GM11168 (cell line): ENCODE measurements at regions not wholly inside any gene's neighbourhood (a gene's known extent, or its start where the extent isn't known, plus 50 kb on each side); places are given as distances from the start of the nearest gene placed in this dataset.

Experiments
- in situ Hi-C: fragments of 300-500 bp; cut with MboI; formaldehyde crosslinking; loops from one replicate; pipeline ENCODE4 v1.12.0; 2022; ENCODE audit warnings: low sequenced_read_pairs; ENCODE audit not compliant: unreplicated experiment

GRCh38 chr5:60219921-60220320 is 326.4 kb upstream of the PDE4D start:
- in situ Hi-C loops, result no loop called here

- in situ Hi-C loops, result no loop called here
Measured at GRCh38 chr5:60210810-60211209, 317.3 kb upstream of the PDE4D start.

- in situ Hi-C loops, result no loop called here
Measured at GRCh38 chr5:60209146-60209840, 315.8 kb upstream of the PDE4D start.

- in situ Hi-C loops, result no loop called here
Measured at GRCh38 chr5:60208716-60209115, 315.2 kb upstream of the PDE4D start.

GRCh38 chr5:60207040-60207439 is 313.5 kb upstream of the PDE4D start:
- in situ Hi-C loops, result no loop called here

GRCh38 chr5:60206234-60206633 is 312.7 kb upstream of the PDE4D start:
- in situ Hi-C loops, result no loop called here

GRCh38 chr5:60205071-60205470 is 311.5 kb upstream of the PDE4D start:
- in situ Hi-C loops, result no loop called here

- in situ Hi-C loops, result no loop called here
Measured at GRCh38 chr5:60196385-60197113, 303.0 kb upstream of the PDE4D start.

- in situ Hi-C loops, result no loop called here
Measured at GRCh38 chr5:60195551-60195950, 302.0 kb upstream of the PDE4D start.

GRCh38 chr5:60195083-60195482 is 301.6 kb upstream of the PDE4D start:
- in situ Hi-C loops, result no loop called here

GRCh38 chr5:60185231-60186099 is 291.9 kb upstream of the PDE4D start:
- in situ Hi-C loops, result no loop called here

- in situ Hi-C loops, result no loop called here
Measured at GRCh38 chr5:60184606-60185005, 291.1 kb upstream of the PDE4D start.

GRCh38 chr5:60183881-60184280 is 290.4 kb upstream of the PDE4D start:
- in situ Hi-C loops, result no loop called here

GRCh38 chr5:60178101-60178500 is 284.6 kb upstream of the PDE4D start:
- in situ Hi-C loops, result no loop called here

- in situ Hi-C loops, result no loop called here
Measured at GRCh38 chr5:60177596-60177995, 284.1 kb upstream of the PDE4D start.

- in situ Hi-C loops, result no loop called here
Measured at GRCh38 chr5:60173667-60174066, 280.1 kb upstream of the PDE4D start.

GRCh38 chr5:60163762-60164161 is 270.2 kb upstream of the PDE4D start:
- in situ Hi-C loops, result no loop called here

- in situ Hi-C loops, result no loop called here
Measured at GRCh38 chr5:60162441-60162840, 268.9 kb upstream of the PDE4D start.

GRCh38 chr5:60161340-60161934 is 267.9 kb upstream of the PDE4D start:
- in situ Hi-C loops, result no loop called here

GRCh38 chr5:60149081-60149480 is 255.6 kb upstream of the PDE4D start:
- in situ Hi-C loops, result no loop called here

- in situ Hi-C loops, result no loop called here
Measured at GRCh38 chr5:60148366-60148765, 254.8 kb upstream of the PDE4D start.
